KMS-11 (cell line): ENCODE measurements at regions not wholly inside any gene's neighbourhood (a gene's known extent, or its start where the extent isn't known, plus 50 kb on each side); places are given as distances from the start of the nearest gene placed in this dataset.

Experiments used
- H2AFZ ChIP-seq: fragments of 200-600 bp; sonication (generic); 2 replicates; pipeline ENCODE4 v1.6.1; 2016; ENCODE audit warnings: antibody characterized with exemption, mixed run types, low read depth
- H3K27ac ChIP-seq: fragments of 200-600 bp; sonication (generic); 2 replicates; pipeline ENCODE4 v1.6.1; 2016; ENCODE audit warnings: mild to moderate bottlenecking, mixed run types
- H3K27me3 ChIP-seq: fragments of 200-600 bp; sonication (generic); 2 replicates; pipeline ENCODE4 v1.6.1; 2017; ENCODE audit warnings: mild to moderate bottlenecking, low read depth, mixed run types, moderate library complexity; ENCODE audit not compliant: insufficient read depth
- H3K36me3 ChIP-seq: fragments of 200-600 bp; sonication (generic); 2 replicates; pipeline ENCODE4 v1.6.1; 2017; ENCODE audit warnings: mild to moderate bottlenecking, mixed run types; ENCODE audit not compliant: insufficient read depth
- H3K4me1 ChIP-seq: fragments of 200-600 bp; sonication (generic); 2 replicates; pipeline ENCODE4 v1.6.1; 2016; ENCODE audit warnings: mild to moderate bottlenecking, low read depth, mixed run types; ENCODE audit not compliant: poor library complexity, severe bottlenecking
- H3K4me2 ChIP-seq: fragments of 200-600 bp; sonication (generic); 2 replicates; pipeline ENCODE4 v1.7.0; 2016; ENCODE audit warnings: mild to moderate bottlenecking, mixed run types
- H3K4me3 ChIP-seq: fragments of 200-600 bp; sonication (generic); IDR thresholded peaks from 2 replicates; pipeline ENCODE4 v1.6.1; 2017; ENCODE audit warnings: low read depth, low read length, mixed read lengths; ENCODE audit not compliant: insufficient read depth
- H3K79me2 ChIP-seq: fragments of 200-600 bp; sonication (generic); 2 replicates; pipeline ENCODE4 v1.6.1; 2016; ENCODE audit warnings: low read depth, mixed run types; ENCODE audit not compliant: insufficient read depth
- H3K9ac ChIP-seq: fragments of 200-600 bp; sonication (generic); 2 replicates; pipeline ENCODE4 v1.6.1; 2016; ENCODE audit warnings: mild to moderate bottlenecking, mixed run types
- H4K20me1 ChIP-seq: fragments of 200-600 bp; sonication (generic); 2 replicates; pipeline ENCODE4 v1.6.1; 2016; ENCODE audit warnings: mild to moderate bottlenecking, mixed run types; ENCODE audit not compliant: insufficient read depth
- CTCF ChIP-seq: fragments of 200-600 bp; sonication (generic); conservative IDR thresholded peaks from 2 replicates; pipeline ENCODE4 v1.6.1; 2017; ENCODE audit warnings: low read depth, mild to moderate bottlenecking, antibody characterized with exemption, low read length, moderate library complexity, mixed read lengths

DNA sequence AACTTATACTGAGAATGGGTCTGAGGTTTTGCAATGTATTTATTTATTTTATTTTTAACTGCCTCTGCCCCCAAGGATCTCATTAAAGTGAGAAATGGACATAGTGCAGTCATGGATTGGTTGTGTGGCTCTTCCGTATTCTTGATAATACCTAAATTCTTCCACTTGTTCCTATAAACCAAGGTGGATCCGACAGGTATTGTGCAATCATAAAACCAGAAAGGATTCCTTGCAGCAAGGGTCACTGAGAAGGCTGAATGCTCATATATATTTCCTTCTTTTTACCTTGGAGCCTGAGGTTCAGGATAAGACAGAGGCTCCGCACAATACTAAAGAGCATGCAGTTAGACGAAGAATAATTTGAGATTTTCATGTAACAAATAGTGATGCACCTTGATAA is 826.0 kb upstream of the SOX11 start:
- no peaks in the 10 kb centered on the region for H4K20me1 ChIP-seq
- H3K4me3 ChIP-seq: no peak overlapping the region
- no peak overlapping the region for H3K9ac ChIP-seq
- no peaks in the 10 kb centered on the region for H3K36me3 ChIP-seq
- H3K79me2 ChIP-seq: no peaks in the 10 kb centered on the region
- H3K27me3 ChIP-seq: no peaks in the 10 kb centered on the region
- H3K27ac ChIP-seq: no peak overlapping the region
- H3K4me2 ChIP-seq: no peak overlapping the region
- H3K4me1 ChIP-seq: no peaks in the 10 kb centered on the region
- H2AFZ ChIP-seq: no peak overlapping the region
- no peak for TF ChIP-seq CTCF

- Histone ChIP-seq H3K27ac (no peak overlapping the region), H4K20me1 (no peaks in the 10 kb centered on the region), H3K36me3 (no peaks in the 10 kb centered on the region), H3K4me1 (no peaks in the 10 kb centered on the region), H3K4me3 (no peak overlapping the region), H3K4me2 (no peak overlapping the region), H2AFZ (no peak overlapping the region), H3K27me3 (no peaks in the 10 kb centered on the region), H3K9ac (no peak overlapping the region), H3K79me2 (no peaks in the 10 kb centered on the region)
- TF ChIP-seq CTCF: no peak
Measured at GRCh38 chr2:4868466-4868865, 823.7 kb upstream of the SOX11 start.

DNA sequence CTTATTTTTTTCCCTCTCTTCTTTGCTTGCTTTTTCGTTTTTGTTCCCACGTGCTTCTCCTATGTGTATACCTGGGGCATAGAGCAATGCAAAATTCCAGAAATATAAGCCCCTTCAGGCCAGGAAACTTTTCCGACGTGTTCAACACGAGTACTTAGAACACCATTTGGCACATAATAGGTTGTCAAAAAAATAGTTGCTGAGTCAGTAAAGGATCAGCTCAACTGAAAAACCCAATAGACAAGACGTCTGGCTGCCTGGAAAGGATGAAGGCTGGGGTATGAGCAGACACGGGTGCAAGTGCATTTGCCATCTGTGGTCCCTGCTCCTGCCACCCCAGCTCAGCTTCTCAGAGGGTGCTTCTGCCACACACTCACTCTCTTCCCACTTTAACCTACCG is 823.0 kb upstream of the SOX11 start:
- no peak for TF ChIP-seq CTCF
- no peak overlapping the region for H3K4me3 ChIP-seq

DNA sequence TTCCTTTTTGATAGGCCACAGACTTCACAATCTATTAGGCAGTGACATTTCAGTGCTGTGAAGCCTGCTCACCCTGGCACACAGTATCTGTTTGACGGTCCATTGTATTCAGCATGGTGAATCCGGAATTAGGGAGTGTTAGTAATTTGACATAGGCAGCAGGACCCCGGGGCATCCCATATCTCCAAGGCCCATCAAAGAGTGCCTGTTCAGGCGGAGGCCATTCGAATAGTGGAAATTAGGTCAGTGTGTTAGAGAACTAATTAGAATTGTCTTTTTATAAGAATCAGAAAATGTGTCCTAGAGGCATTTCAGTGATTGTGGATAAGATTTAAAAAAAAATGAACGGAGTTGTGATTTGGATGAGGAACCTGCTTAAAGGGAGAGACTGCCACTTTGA is 818.8 kb upstream of the SOX11 start:
- no peaks in the 10 kb centered on the region for H3K4me1 ChIP-seq
- H3K9ac ChIP-seq: no peak overlapping the region
- no peaks in the 10 kb centered on the region for H3K36me3 ChIP-seq
- H4K20me1 ChIP-seq: no peaks in the 10 kb centered on the region
- no peak overlapping the region for H3K27ac ChIP-seq
- TF ChIP-seq CTCF: no peak
- H3K27me3 ChIP-seq: no peaks in the 10 kb centered on the region
- no peak overlapping the region for H3K4me2 ChIP-seq
- H2AFZ ChIP-seq: no peak overlapping the region
- no peaks in the 10 kb centered on the region for H3K79me2 ChIP-seq
- no peak overlapping the region for H3K4me3 ChIP-seq

More for the DNA sequence above, 823.0 kb upstream of the SOX11 start:
- Histone ChIP-seq H3K27me3 (no peaks in the 10 kb centered on the region), H3K27ac (no peak overlapping the region), H3K4me2 (no peak overlapping the region), H3K36me3 (no peaks in the 10 kb centered on the region), H4K20me1 (no peaks in the 10 kb centered on the region), H3K4me1 (no peaks in the 10 kb centered on the region), H3K9ac (no peak overlapping the region), H3K79me2 (no peaks in the 10 kb centered on the region), H2AFZ (no peak overlapping the region)
